HG03095 (cell line): ENCODE measurements at regions not wholly inside any gene's neighbourhood (a gene's known extent, or its start where the extent isn't known, plus 50 kb on each side); places are given as distances from the start of the nearest gene placed in this dataset.

Experiments used
- ATAC-seq: cut with Tn5 transposase; IDR thresholded peaks from one replicate; pipeline ENCODE4 v1.9.1; 2021; ENCODE audit warnings: moderate library complexity; ENCODE audit not compliant: unreplicated experiment

- ATAC-seq: no peak
Measured at GRCh38 chr17:79164913-79165695, 90.5 kb downstream of the ENGASE start.

GRCh38 chr17:79164408-79164807 lies 89.8 kb downstream of the ENGASE start:
- ATAC-seq: no peak

- ATAC-seq: no peak
Measured at GRCh38 chr17:79163071-79163470, 88.4 kb downstream of the ENGASE start.

- ATAC-seq: no peak
Measured at GRCh38 chr17:79162012-79162963, 87.7 kb downstream of the ENGASE start.

GRCh38 chr17:79160980-79161636 lies 86.5 kb downstream of the ENGASE start:
- no peak for ATAC-seq

GRCh38 chr17:79159926-79160325 lies 85.3 kb downstream of the ENGASE start:
- no peak for ATAC-seq

- ATAC-seq: no peak
Measured at GRCh38 chr17:79159471-79159870, 84.8 kb downstream of the ENGASE start.

- ATAC-seq: no peak
Measured at GRCh38 chr17:79156463-79157095, 82.0 kb downstream of the ENGASE start.

- no peak for ATAC-seq
Measured at GRCh38 chr17:79155701-79156100, 81.1 kb downstream of the ENGASE start.

GRCh38 chr17:79154951-79155585 lies 80.4 kb downstream of the ENGASE start:
- no peak for ATAC-seq

- ATAC-seq: no peak
Measured at GRCh38 chr17:79154446-79154845, 79.8 kb downstream of the ENGASE start.

GRCh38 chr17:79153367-79154130 lies 78.9 kb downstream of the ENGASE start:
- ATAC-seq: no peak

- no peak for ATAC-seq
Measured at GRCh38 chr17:79152636-79153035, 78.0 kb downstream of the ENGASE start.

- ATAC-seq: no peak
Measured at GRCh38 chr17:79152110-79152509, 77.5 kb downstream of the ENGASE start.

GRCh38 chr17:79150799-79151198 lies 76.2 kb downstream of the ENGASE start:
- no peak for ATAC-seq

GRCh38 chr17:79150035-79150733 lies 75.6 kb downstream of the ENGASE start:
- no peak for ATAC-seq

GRCh38 chr17:79148584-79148983 lies 74.0 kb downstream of the ENGASE start:
- ATAC-seq: no peak

- no peak for ATAC-seq
Measured at GRCh38 chr17:79147746-79148506, 73.3 kb downstream of the ENGASE start.
